Fibroblast of villous mesenchyme (primary cell): ENCODE measurements at regions not wholly inside any gene's neighbourhood (a gene's known extent, or its start where the extent isn't known, plus 50 kb on each side); places are given as distances from the start of the nearest gene placed in this dataset.

ENCODE experiments used
- DNase-seq: peaks from one replicate; pipeline ENCODE4 v3.0.0-alpha.2; 2010; ENCODE audit warnings: low read depth
- H3K4me3 ChIP-seq: 2 replicates; pipeline ENCODE4 v1.5.1; 2011; ENCODE audit warnings: low read depth, mild to moderate bottlenecking, low read length
- TF ChIP-seq, protein P1 (sequence below): IDR thresholded peaks from 2 replicates; pipeline ENCODE4 v1.5.1; 2012; ENCODE audit warnings: low read depth, mild to moderate bottlenecking, low read length; ENCODE audit not compliant: insufficient read depth

DNA sequence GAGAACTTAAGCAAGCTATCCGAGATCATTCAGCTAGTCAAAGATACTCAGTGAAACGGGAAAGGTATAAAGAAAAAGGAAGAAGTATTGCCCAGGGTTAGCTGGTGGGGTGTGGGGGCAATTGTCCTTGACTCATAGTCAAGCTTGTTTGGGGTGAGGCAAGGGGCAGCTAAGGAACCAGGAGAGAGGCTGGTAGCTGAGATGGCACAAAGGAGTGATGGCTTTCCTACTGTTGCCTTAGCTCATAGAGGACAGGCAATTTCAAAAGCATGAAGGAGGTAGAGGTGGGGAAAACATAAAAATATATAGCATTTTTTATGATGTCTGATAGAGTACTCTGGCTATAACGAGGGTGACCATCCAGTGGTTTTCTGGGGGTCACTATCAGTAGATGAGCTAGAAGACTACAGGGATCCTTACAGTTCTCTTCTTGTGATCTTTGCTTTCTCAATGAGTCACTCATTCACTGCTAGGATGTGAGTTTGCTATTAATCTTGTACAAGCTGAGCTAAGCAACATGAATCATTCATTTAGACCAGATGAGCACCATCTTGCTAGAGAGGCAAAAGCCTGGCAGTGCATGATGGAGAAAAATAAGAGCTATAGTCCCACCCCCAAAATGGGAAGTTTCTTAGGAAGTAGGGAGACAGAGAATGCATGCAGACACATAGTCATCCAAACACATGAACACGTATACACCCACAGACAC lies 207.1 kb upstream of the PFN2 start:
- no peak for DNase-seq
- TF ChIP-seq, protein P1, sequence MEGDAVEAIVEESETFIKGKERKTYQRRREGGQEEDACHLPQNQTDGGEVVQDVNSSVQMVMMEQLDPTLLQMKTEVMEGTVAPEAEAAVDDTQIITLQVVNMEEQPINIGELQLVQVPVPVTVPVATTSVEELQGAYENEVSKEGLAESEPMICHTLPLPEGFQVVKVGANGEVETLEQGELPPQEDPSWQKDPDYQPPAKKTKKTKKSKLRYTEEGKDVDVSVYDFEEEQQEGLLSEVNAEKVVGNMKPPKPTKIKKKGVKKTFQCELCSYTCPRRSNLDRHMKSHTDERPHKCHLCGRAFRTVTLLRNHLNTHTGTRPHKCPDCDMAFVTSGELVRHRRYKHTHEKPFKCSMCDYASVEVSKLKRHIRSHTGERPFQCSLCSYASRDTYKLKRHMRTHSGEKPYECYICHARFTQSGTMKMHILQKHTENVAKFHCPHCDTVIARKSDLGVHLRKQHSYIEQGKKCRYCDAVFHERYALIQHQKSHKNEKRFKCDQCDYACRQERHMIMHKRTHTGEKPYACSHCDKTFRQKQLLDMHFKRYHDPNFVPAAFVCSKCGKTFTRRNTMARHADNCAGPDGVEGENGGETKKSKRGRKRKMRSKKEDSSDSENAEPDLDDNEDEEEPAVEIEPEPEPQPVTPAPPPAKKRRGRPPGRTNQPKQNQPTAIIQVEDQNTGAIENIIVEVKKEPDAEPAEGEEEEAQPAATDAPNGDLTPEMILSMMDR, result no peak
- no peak overlapping the region for H3K4me3 ChIP-seq

GRCh38 chr3:150174179-150174578 lies 203.5 kb upstream of the PFN2 start:
- H3K4me3 ChIP-seq, result no peak overlapping the region
- DNase-seq, result no peak
- TF ChIP-seq, protein P1, result no peak

DNA sequence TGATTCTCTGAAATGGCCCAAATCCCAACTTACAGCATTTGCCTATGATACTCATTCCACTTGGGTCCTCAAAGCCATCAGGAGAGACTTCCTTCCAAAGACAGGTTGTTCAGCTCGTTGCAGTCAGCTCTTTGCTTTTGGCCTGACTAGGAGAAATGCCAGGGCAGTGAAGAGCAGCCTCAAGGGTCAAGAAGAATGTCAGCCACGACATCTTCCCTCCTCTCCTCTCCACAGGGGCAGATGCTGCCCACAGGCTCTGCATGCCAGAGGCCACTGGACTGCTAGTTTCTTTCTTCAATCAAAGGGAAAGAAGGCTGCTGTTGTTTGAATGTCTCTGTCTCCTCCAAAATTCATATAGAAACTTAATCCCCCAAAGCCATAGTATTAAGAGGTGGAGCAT lies 201.7 kb upstream of the PFN2 start:
- no peak for DNase-seq
- no peak overlapping the region for H3K4me3 ChIP-seq
- TF ChIP-seq, protein P1, result no peak

DNA sequence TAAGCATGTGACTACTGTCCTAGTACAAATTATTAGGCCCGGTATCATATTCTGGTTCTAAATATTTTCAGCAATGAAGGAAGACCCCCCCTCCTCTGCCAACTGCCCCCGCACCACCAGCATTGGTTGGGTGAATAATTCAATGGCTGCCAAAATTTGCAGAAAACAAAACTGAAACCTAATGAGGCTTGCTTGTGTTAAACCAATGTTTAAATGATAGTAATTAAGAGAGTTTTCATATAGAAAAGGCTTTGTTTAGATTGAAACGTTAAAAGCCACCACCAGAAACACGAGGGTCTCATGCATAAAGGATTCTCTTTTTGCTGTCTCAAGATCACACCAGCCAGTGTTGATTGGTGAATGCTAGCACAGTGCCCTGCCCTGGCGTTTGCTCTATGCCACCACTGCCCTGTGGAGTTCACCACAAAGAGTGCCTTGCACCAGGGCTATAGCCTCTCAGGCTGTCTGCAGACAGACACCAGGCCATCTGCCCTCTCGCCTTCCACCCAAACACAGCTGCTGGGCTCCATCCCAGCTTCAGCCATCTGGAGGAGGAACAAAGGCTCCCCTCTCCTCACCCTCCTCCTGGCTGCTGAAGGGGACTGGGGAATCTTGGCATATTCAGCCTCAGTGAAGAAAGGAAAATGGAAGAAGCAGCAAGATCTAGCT lies 200.3 kb upstream of the PFN2 start:
- H3K4me3 ChIP-seq, result no peak overlapping the region
- TF ChIP-seq, protein P1, result no peak
- DNase-seq, result no peak

DNA sequence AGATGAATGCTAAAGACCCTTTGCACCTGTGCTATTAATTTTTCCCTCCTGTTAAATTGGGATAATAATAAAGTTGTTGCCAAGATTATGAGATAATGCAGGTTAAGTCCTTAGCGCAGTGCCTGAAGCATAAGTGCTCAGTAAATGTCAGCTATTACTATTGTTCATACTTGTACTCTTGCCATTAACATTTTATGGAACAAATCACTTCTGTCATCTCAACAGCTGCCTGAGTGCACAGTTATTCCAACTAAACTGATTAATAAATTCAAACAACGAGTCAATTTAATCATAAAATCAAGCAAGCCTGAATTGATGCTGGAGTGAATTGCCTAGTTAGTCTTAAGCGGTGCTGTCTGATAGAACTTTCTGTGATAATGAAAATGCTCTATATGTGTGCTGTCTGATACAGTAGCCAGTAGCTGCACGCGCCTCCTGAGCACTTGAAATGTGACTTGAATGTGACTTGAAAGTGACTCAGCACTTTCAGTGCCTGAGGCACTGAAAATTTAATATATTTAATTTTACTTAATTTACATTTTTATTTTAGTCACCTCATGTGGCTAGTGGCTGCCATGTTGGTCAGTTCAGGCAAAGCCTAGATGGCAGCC lies 198.7 kb upstream of the PFN2 start:
- DNase-seq, result no peak
- TF ChIP-seq, protein P1, result no peak
- H3K4me3 ChIP-seq, result no peak overlapping the region

DNA sequence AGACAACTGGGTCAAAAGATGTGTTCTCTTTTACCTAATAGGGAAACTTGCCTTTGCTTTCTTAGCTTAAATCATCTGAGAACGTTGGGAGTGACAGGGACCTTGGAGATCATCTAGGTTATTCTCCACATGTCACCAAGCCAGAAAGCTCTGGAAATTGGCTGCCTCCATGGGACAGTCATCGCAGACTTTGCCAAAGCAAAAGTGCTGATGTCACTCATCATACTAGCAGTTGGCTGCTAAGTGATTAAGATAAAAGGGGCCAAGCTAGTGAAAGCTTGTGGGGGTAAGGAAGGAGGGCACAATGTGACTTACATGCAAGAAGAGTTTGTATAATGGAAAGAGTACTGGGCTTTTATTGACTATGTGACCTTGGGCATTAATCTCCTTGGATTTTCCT lies 198.0 kb upstream of the PFN2 start:
- H3K4me3 ChIP-seq, result no peak overlapping the region
- DNase-seq, result no peak
- TF ChIP-seq, protein P1, result no peak
